ENCODE measurements at regions not wholly inside any gene's neighbourhood (a gene's known extent, or its start where the extent isn't known, plus 50 kb on each side); places are given as distances from the start of the nearest gene placed in this dataset.

DNA sequence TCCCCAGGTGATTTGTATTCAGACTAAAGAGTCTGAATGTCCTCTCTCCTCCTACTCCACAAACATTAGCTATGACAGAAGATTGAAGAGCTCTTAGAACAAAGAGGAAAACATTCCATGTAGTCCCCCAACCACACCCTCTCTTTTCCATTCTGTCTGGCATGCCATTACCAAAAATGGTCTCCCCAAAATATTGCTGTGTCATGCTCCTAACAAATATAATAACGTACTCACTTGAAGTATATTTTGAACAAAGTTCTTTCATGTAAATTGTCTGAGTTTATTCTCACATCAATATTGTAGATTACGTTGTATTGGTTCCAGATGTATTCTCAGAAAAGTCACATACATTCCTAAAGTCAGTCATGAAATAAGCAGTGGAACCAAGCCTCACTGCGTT is 467.3 kb upstream of the IRAK1BP1 start:
- no peak for TF ChIP-seq EZH2 (IDR thresholded peaks at IDR 0.05; ENCODE audit: borderline replicate concordance, low read length)
- TF ChIP-seq, protein P1, sequence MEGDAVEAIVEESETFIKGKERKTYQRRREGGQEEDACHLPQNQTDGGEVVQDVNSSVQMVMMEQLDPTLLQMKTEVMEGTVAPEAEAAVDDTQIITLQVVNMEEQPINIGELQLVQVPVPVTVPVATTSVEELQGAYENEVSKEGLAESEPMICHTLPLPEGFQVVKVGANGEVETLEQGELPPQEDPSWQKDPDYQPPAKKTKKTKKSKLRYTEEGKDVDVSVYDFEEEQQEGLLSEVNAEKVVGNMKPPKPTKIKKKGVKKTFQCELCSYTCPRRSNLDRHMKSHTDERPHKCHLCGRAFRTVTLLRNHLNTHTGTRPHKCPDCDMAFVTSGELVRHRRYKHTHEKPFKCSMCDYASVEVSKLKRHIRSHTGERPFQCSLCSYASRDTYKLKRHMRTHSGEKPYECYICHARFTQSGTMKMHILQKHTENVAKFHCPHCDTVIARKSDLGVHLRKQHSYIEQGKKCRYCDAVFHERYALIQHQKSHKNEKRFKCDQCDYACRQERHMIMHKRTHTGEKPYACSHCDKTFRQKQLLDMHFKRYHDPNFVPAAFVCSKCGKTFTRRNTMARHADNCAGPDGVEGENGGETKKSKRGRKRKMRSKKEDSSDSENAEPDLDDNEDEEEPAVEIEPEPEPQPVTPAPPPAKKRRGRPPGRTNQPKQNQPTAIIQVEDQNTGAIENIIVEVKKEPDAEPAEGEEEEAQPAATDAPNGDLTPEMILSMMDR (IDR thresholded peaks at IDR 0.05; ENCODE audit: low read length) = no peak

Data from OCI-LY1 (cell line).